ENCODE measurements at regions not wholly inside any gene's neighbourhood (a gene's known extent, or its start where the extent isn't known, plus 50 kb on each side); places are given as distances from the start of the nearest gene placed in this dataset.
A peak's percentile ranks its signal among the peaks of the same experiment; 100 is the strongest.

GRCh38 chr2:191530618-191531017 lies 147.3 kb upstream of the NABP1 start:
- DNase-seq (ENCODE audit: low read depth) (no peak), FAIRE-seq (no peak)
- H3K4me3 ChIP-seq (ENCODE audit: low read depth, low read length): no peak overlapping the region
- H3K36me3 ChIP-seq (ENCODE audit: control insufficient read depth, insufficient read depth, low read length): no peaks in the 10 kb centered on the region
- H3K27me3 ChIP-seq (ENCODE audit: control insufficient read depth, insufficient read depth, low read length): no peaks in the 10 kb centered on the region
- TF ChIP-seq CTCF (IDR thresholded peaks at IDR 0.05; ENCODE audit: insufficient read depth, low read length, severe bottlenecking): no peak

DNA sequence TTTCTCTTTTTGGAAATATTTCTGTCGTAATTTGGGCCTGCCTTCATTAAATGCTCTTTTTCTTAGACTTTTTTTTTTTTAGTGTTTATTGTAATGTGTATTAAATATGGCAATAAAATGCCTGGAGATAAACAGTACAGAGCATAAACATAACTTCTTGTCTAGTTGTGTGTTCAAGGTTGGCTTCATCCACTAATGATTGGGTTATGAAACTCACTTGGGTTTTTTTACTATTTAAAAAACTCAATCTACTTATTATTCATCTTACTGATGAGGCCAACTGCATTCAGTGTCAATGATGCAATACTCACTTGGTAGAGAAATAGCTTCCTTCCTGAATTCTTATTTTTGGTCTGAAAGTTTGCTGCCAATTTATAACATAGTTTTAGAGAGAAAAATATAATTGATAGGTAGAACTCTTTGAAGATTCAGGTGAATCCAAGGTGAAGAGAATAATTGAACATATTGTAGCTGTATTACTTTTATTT lies 144.2 kb upstream of the NABP1 start:
- TF ChIP-seq CTCF (IDR thresholded peaks at IDR 0.05; ENCODE audit: insufficient read depth, low read length, severe bottlenecking): no peak

DNA sequence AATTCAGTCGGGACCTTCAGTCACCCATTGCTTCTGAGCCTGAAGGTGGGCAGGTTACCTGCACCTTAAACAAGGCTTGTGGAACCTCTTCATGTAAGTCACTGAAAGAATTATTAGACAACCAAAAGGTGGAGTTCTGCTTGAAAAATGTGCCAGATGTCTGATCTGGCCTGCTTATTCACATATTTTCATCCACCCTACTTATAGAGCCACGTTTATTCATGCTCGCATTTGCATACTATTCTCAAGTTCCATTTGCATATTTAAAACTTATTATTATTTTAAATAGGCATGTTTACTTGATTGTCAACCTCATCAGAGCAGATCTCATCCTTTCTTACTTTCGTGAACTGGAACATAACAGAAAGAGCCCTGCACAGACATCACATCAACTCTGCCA lies 140.0 kb upstream of the NABP1 start:
- DNase-seq (ENCODE audit: low read depth): no peak
- TF ChIP-seq CTCF (IDR thresholded peaks at IDR 0.05; ENCODE audit: insufficient read depth, low read length, severe bottlenecking): no peak
- no peak for FAIRE-seq
- H3K27me3 ChIP-seq (ENCODE audit: control insufficient read depth, insufficient read depth, low read length): no peaks in the 10 kb centered on the region
- H3K4me3 ChIP-seq (ENCODE audit: low read depth, low read length): no peak overlapping the region
- H3K36me3 ChIP-seq (ENCODE audit: control insufficient read depth, insufficient read depth, low read length): no peaks in the 10 kb centered on the region

More for the DNA sequence above, 144.2 kb upstream of the NABP1 start:
- DNase-seq (ENCODE audit: low read depth) (peak; percentile 26), FAIRE-seq (no peak)
- Histone ChIP-seq H3K4me3 (ENCODE audit: low read depth, low read length) (no peak overlapping the region), H3K36me3 (ENCODE audit: control insufficient read depth, insufficient read depth, low read length) (no peaks in the 10 kb centered on the region), H3K27me3 (ENCODE audit: control insufficient read depth, insufficient read depth, low read length) (no peaks in the 10 kb centered on the region)

- Histone ChIP-seq H3K36me3 (ENCODE audit: control insufficient read depth, insufficient read depth, low read length) (no peaks in the 10 kb centered on the region), H3K27me3 (ENCODE audit: control insufficient read depth, insufficient read depth, low read length) (no peaks in the 10 kb centered on the region), H3K4me3 (ENCODE audit: low read depth, low read length) (no peak overlapping the region)
- no peak for TF ChIP-seq CTCF (IDR thresholded peaks at IDR 0.05; ENCODE audit: insufficient read depth, low read length, severe bottlenecking)
- no peak for DNase-seq (ENCODE audit: low read depth)
- no peak for FAIRE-seq
Observed at GRCh38 chr2:191538334-191538903, 139.5 kb upstream of the NABP1 start.

GRCh38 chr2:191539068-191539467 lies 138.9 kb upstream of the NABP1 start:
- no peaks in the 10 kb centered on the region for H3K36me3 ChIP-seq (ENCODE audit: control insufficient read depth, insufficient read depth, low read length)
- DNase-seq (ENCODE audit: low read depth) (peak; percentile 33), FAIRE-seq (no peak)
- no peaks in the 10 kb centered on the region for H3K27me3 ChIP-seq (ENCODE audit: control insufficient read depth, insufficient read depth, low read length)
- peak; percentile 55 for TF ChIP-seq CTCF (IDR thresholded peaks at IDR 0.05; ENCODE audit: insufficient read depth, low read length, severe bottlenecking)
- H3K4me3 ChIP-seq (ENCODE audit: low read depth, low read length): no peak overlapping the region

GRCh38 chr2:191540681-191541080 lies 137.3 kb upstream of the NABP1 start:
- no peak overlapping the region for H3K4me3 ChIP-seq (ENCODE audit: low read depth, low read length)
- no peaks in the 10 kb centered on the region for H3K36me3 ChIP-seq (ENCODE audit: control insufficient read depth, insufficient read depth, low read length)
- FAIRE-seq: no peak
- H3K27me3 ChIP-seq (ENCODE audit: control insufficient read depth, insufficient read depth, low read length): no peaks in the 10 kb centered on the region
- no peak for DNase-seq (ENCODE audit: low read depth)
- no peak for TF ChIP-seq CTCF (IDR thresholded peaks at IDR 0.05; ENCODE audit: insufficient read depth, low read length, severe bottlenecking)
